ENCODE measurements at regions not wholly inside any gene's neighbourhood (a gene's known extent, or its start where the extent isn't known, plus 50 kb on each side); places are given as distances from the start of the nearest gene placed in this dataset.
"Not testable (repeated sequence)": the region's sequence is repeated elsewhere in the genome, so short reads cannot be mapped to it uniquely, and the experiment has no call there.

GRCh38 chr1:91099746-91100621 is 78.1 kb upstream of the ZNF644 start:
- no peak overlapping the region for H2AFZ ChIP-seq (ENCODE audit: low read length, unreplicated experiment)
- no peaks in the 10 kb centered on the region for H3K4me1 ChIP-seq (ENCODE audit: control insufficient read depth, insufficient read depth, low read length, unreplicated experiment)
- H3K79me2 ChIP-seq (ENCODE audit: control insufficient read depth, insufficient read depth, low read length, unreplicated experiment), result no peaks in the 10 kb centered on the region
- peaks cover 4% of the 10 kb centered on the region; the same call in 1 of the 2 replicates for H3K27me3 ChIP-seq (ENCODE audit: insufficient read depth, low read length)
- H3K27ac ChIP-seq (ENCODE audit: low read depth, low read length), result no peak overlapping the region
- H3K36me3 ChIP-seq (ENCODE audit: insufficient read depth, low read length), result no peaks in the 10 kb centered on the region
- no peak overlapping the region for H3K4me3 ChIP-seq (ENCODE audit: low read depth, low read length)

DNA sequence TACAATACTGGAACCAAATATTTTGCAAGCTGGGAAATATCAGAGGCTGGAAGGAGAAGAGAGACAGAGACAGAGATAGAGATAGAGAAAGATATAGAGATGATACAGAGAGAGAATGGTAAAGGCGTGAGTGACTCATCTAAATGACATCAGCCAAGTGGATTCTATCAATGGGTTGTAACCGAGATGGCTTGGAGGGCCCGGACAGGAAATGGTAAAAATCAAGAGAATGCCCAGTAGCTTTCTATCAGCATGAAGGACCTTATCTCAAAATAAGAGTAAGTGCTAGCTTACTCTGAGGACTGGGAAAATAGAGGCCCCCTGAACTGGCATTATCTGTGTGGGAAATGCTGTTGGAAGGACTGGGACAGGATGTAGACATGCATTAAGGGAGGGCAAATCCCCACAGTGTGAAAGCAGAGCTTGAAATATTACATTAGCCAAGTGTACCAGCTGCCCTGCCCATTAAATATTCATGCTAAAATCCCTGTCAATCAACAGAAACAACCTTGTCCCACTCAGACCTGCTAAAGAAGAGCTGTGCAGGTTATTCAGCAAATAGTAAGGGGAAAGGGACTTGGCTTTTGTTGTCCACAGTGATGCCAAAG is 76.6 kb upstream of the ZNF644 start:
- Histone ChIP-seq H3K27ac (ENCODE audit: low read depth, low read length) (no peak overlapping the region), H3K4me1 (ENCODE audit: control insufficient read depth, insufficient read depth, low read length, unreplicated experiment) (no peaks in the 10 kb centered on the region), H3K79me2 (ENCODE audit: control insufficient read depth, insufficient read depth, low read length, unreplicated experiment) (no peaks in the 10 kb centered on the region), H3K36me3 (ENCODE audit: insufficient read depth, low read length) (no peaks in the 10 kb centered on the region), H3K4me3 (ENCODE audit: low read depth, low read length) (no peak overlapping the region), H2AFZ (ENCODE audit: low read length, unreplicated experiment) (no peak overlapping the region), H3K27me3 (ENCODE audit: insufficient read depth, low read length) (no peaks in the 10 kb centered on the region)

GRCh38 chr1:91095321-91095720 is 73.5 kb upstream of the ZNF644 start:
- H3K4me3 ChIP-seq (ENCODE audit: low read depth, low read length); H3K79me2 ChIP-seq (ENCODE audit: control insufficient read depth, insufficient read depth, low read length, unreplicated experiment); H3K4me1 ChIP-seq (ENCODE audit: control insufficient read depth, insufficient read depth, low read length, unreplicated experiment); H3K36me3 ChIP-seq (ENCODE audit: insufficient read depth, low read length); H3K27ac ChIP-seq (ENCODE audit: low read depth, low read length); H3K27me3 ChIP-seq (ENCODE audit: insufficient read depth, low read length); H2AFZ ChIP-seq (ENCODE audit: low read length, unreplicated experiment): not testable (repeated sequence)

DNA sequence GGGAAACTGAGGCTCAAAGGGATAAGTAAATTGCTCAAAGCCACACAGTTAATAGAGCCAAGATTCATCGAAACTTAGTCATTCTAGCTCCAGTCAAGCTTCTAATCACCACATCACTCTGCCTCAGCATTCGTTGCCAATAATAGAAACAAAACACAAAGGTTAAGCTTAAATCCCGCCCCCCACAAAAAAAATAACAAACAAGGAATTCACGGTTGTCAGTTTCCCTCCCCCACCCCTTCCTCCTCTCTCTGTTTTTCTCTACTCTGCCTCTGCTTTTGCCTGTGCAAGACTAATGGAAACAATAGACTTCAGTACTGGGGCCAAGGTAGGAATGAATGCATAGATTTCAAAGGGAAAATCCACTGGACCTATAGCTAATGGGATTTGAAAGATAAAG is 70.7 kb upstream of the ZNF644 start:
- Histone ChIP-seq H3K79me2 (ENCODE audit: control insufficient read depth, insufficient read depth, low read length, unreplicated experiment) (no peaks in the 10 kb centered on the region), H3K36me3 (ENCODE audit: insufficient read depth, low read length) (no peaks in the 10 kb centered on the region), H2AFZ (ENCODE audit: low read length, unreplicated experiment) (no peak overlapping the region), H3K27ac (ENCODE audit: low read depth, low read length) (no peak overlapping the region), H3K4me3 (ENCODE audit: low read depth, low read length) (no peak overlapping the region), H3K27me3 (ENCODE audit: insufficient read depth, low read length) (no peaks in the 10 kb centered on the region), H3K4me1 (ENCODE audit: control insufficient read depth, insufficient read depth, low read length, unreplicated experiment) (no peaks in the 10 kb centered on the region)

DNA sequence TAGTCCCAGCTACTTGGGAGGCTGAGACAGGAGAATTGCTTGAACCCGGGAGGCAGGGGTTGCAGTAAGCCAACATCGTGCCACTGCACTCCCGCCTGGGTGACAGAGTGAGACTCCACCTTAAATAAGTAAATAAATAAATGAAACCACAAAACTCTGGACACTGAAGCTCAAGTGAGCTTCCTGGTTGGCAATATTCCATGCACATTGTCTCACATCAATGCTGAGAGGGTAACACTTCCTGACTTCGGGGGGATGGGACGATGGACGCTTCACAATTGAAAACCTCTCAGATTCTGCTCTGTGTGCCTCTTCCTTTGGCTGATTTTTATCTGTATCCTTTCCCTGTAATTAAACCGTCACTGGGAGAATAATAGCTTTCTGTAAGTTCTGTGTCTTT is 70.0 kb upstream of the ZNF644 start:
- no peaks in the 10 kb centered on the region for H3K4me1 ChIP-seq (ENCODE audit: control insufficient read depth, insufficient read depth, low read length, unreplicated experiment)
- no peak overlapping the region for H3K27ac ChIP-seq (ENCODE audit: low read depth, low read length)
- no peak overlapping the region for H3K4me3 ChIP-seq (ENCODE audit: low read depth, low read length)
- no peak overlapping the region for H2AFZ ChIP-seq (ENCODE audit: low read length, unreplicated experiment)
- H3K36me3 ChIP-seq (ENCODE audit: insufficient read depth, low read length), result no peaks in the 10 kb centered on the region
- H3K27me3 ChIP-seq (ENCODE audit: insufficient read depth, low read length), result no peaks in the 10 kb centered on the region
- H3K79me2 ChIP-seq (ENCODE audit: control insufficient read depth, insufficient read depth, low read length, unreplicated experiment), result no peaks in the 10 kb centered on the region

DNA sequence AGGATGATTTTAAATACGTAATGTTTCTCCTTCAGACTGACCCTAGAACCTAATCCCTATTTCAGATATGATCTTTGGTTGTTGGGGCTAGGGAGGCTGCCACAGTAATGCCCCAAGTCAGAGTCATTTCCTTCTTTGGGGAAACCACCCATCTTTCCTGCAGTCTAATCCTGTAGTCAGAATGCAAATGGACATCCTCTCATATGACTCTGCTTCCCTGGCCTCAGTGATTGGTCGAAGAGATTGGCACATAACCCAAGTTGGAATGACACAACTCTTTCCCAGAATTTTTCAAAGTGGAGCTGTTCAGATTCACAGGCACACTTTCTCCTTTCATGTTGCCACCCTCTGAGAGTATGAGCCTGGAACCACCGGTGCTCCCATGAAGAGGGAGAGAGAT is 58.8 kb upstream of the ZNF644 start:
- H3K79me2 ChIP-seq (ENCODE audit: control insufficient read depth, insufficient read depth, low read length, unreplicated experiment), result no peaks in the 10 kb centered on the region

DNA sequence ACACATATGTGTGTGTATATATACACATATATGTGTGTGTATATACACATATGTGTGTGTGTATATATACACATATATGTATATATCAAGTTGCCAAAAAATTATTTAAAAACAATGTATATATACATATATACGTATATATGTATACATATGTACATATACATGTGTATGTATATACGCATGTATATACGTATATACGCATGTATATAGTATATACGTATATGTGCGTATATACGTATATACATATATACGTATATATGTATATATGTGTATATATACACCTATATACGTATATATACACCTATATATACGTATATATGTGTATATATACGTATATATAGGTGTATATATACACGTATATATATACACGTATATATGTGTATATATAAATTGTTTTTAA is 57.0 kb upstream of the ZNF644 start:
- Histone ChIP-seq H3K36me3 (ENCODE audit: insufficient read depth, low read length) (no peaks in the 10 kb centered on the region), H2AFZ (ENCODE audit: low read length, unreplicated experiment) (no peak overlapping the region), H3K27ac (ENCODE audit: low read depth, low read length) (no peak overlapping the region), H3K79me2 (ENCODE audit: control insufficient read depth, insufficient read depth, low read length, unreplicated experiment) (no peaks in the 10 kb centered on the region), H3K27me3 (ENCODE audit: insufficient read depth, low read length) (no peaks in the 10 kb centered on the region), H3K4me1 (ENCODE audit: control insufficient read depth, insufficient read depth, low read length, unreplicated experiment) (no peaks in the 10 kb centered on the region), H3K4me3 (ENCODE audit: low read depth, low read length) (no peak overlapping the region)

More for the DNA sequence above, 58.8 kb upstream of the ZNF644 start:
- Histone ChIP-seq H3K27me3 (ENCODE audit: insufficient read depth, low read length) (no peaks in the 10 kb centered on the region), H3K4me3 (ENCODE audit: low read depth, low read length) (no peak overlapping the region), H3K27ac (ENCODE audit: low read depth, low read length) (no peak overlapping the region), H3K36me3 (ENCODE audit: insufficient read depth, low read length) (no peaks in the 10 kb centered on the region), H3K4me1 (ENCODE audit: control insufficient read depth, insufficient read depth, low read length, unreplicated experiment) (no peaks in the 10 kb centered on the region), H2AFZ (ENCODE audit: low read length, unreplicated experiment) (no peak overlapping the region)

GRCh38 chr1:91076834-91077233 is 55.0 kb upstream of the ZNF644 start:
- H3K79me2 ChIP-seq (ENCODE audit: control insufficient read depth, insufficient read depth, low read length, unreplicated experiment), result no peaks in the 10 kb centered on the region
- H2AFZ ChIP-seq (ENCODE audit: low read length, unreplicated experiment), result no peak overlapping the region
- H3K36me3 ChIP-seq (ENCODE audit: insufficient read depth, low read length), result no peaks in the 10 kb centered on the region
- no peak overlapping the region for H3K27ac ChIP-seq (ENCODE audit: low read depth, low read length)
- no peaks in the 10 kb centered on the region for H3K27me3 ChIP-seq (ENCODE audit: insufficient read depth, low read length)
- no peak overlapping the region for H3K4me3 ChIP-seq (ENCODE audit: low read depth, low read length)
- H3K4me1 ChIP-seq (ENCODE audit: control insufficient read depth, insufficient read depth, low read length, unreplicated experiment), result no peaks in the 10 kb centered on the region

- H2AFZ ChIP-seq (ENCODE audit: low read length, unreplicated experiment), result no peak overlapping the region
- H3K79me2 ChIP-seq (ENCODE audit: control insufficient read depth, insufficient read depth, low read length, unreplicated experiment), result no peaks in the 10 kb centered on the region
- no peaks in the 10 kb centered on the region for H3K27me3 ChIP-seq (ENCODE audit: insufficient read depth, low read length)
- H3K36me3 ChIP-seq (ENCODE audit: insufficient read depth, low read length), result no peaks in the 10 kb centered on the region
- H3K27ac ChIP-seq (ENCODE audit: low read depth, low read length), result no peak overlapping the region
- no peak overlapping the region for H3K4me3 ChIP-seq (ENCODE audit: low read depth, low read length)
- no peaks in the 10 kb centered on the region for H3K4me1 ChIP-seq (ENCODE audit: control insufficient read depth, insufficient read depth, low read length, unreplicated experiment)
These were observed 53.6 kb upstream of the ZNF644 start for GRCh38 chr1:91075233-91076135.

GRCh38 chr1:91073299-91073698 is 51.5 kb upstream of the ZNF644 start:
- H3K27me3 ChIP-seq (ENCODE audit: insufficient read depth, low read length), result no peaks in the 10 kb centered on the region
- H3K27ac ChIP-seq (ENCODE audit: low read depth, low read length), result no peak overlapping the region
- H3K4me1 ChIP-seq (ENCODE audit: control insufficient read depth, insufficient read depth, low read length, unreplicated experiment), result no peaks in the 10 kb centered on the region
- H3K79me2 ChIP-seq (ENCODE audit: control insufficient read depth, insufficient read depth, low read length, unreplicated experiment), result no peaks in the 10 kb centered on the region
- H3K4me3 ChIP-seq (ENCODE audit: low read depth, low read length), result no peak overlapping the region
- H2AFZ ChIP-seq (ENCODE audit: low read length, unreplicated experiment), result no peak overlapping the region
- no peaks in the 10 kb centered on the region for H3K36me3 ChIP-seq (ENCODE audit: insufficient read depth, low read length)

Measured in ACC112 (cell line).